ENCODE measurements at regions not wholly inside any gene's neighbourhood (a gene's known extent, or its start where the extent isn't known, plus 50 kb on each side); places are given as distances from the start of the nearest gene placed in this dataset.
A peak's percentile ranks its signal among the peaks of the same experiment; 100 is the strongest.
"Not testable (repeated sequence)": the region's sequence is repeated elsewhere in the genome, so short reads cannot be mapped to it uniquely, and the experiment has no call there.

DNA sequence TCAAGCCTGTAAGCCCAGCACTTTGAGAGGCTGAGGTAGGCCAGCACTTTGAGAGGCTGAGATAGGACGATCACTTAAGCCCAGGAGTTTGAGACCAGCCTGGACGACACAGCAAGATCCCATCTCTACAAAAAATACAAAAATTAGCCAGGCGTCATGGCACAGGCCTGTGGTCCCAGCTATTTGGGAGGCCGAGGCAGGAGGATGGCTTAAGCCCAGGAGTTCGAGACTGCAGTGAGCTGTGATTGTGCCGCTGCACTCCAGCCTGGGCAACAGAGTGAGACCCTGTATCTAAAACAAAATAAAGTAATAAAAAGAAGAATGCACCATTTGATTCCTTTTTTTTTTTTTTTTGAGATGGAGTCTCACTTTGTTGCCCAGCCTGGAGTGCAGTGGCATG lies 76.4 kb upstream of the NCOR2 start:
- intact Hi-C loops (cut with DNase I); ATAC-seq; DNase-seq: not testable (repeated sequence)

DNA sequence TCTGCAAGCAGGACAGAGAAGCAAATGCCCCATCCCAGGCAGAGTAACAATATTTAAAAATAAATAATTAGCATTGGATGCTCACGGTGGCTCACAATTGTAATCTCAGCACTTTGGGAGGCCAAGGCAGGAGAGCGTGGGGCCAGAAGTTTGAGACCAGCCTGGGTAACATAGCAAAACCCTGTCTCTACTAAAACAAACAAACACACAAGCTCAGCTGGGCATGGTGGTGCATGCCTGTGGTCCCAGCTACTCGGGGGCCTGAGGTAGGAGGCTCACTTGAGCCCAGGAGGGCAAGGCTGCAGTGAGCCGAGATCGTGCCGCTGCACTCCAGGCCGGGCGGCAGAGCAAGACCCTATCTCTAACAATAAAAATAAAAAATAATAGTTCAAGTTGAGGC lies 74.7 kb upstream of the NCOR2 start:
- DNase-seq = no peak
- no peak for ATAC-seq
- intact Hi-C loops (cut with DNase I) = no loop called here

DNA sequence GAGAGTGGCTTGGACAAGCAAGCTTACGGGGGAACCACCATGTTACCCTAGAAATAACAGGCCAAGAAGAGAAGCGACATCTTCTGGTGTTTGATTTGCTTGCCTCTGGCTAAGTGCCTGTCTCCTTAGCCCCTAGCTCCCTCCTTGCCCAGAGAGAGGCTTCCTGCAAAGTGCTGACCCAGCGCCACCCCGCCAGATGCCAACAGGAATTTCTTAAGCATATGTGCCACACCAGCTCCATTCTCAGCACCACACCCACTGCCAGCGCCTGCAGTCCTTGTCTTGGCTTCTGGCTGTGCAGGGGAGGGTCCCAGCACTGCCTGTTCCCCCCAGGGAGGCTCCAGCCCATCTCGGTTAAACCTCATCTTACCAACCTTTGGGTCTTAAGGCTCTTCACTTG lies 74.2 kb upstream of the NCOR2 start:
- intact Hi-C loops (cut with DNase I) = no loop called here
- ATAC-seq = no peak
- no peak for DNase-seq

DNA sequence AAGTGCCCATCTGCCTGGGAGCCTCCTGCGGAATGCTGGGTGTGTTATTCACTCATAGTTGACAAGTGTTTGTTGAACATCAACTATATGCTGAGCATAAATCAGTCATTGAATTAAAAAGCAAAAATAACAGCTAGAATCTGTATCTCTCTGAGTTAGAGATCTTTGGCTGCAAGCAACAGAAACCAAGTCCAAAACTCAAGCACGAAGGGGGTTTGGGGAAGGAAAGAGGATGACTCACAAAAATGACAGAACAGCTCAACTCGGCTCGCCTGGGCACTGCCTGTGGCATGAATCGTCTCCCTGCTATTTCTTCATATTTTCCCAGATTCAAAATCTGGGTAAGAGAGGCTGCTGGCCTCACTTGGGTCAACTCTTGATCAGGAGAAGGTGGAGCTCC lies 72.6 kb upstream of the NCOR2 start:
- ATAC-seq (peak in 1 of 2 donors; percentile 65), DNase-seq (no peak)
- intact Hi-C loops (cut with DNase I) = no loop called here

DNA sequence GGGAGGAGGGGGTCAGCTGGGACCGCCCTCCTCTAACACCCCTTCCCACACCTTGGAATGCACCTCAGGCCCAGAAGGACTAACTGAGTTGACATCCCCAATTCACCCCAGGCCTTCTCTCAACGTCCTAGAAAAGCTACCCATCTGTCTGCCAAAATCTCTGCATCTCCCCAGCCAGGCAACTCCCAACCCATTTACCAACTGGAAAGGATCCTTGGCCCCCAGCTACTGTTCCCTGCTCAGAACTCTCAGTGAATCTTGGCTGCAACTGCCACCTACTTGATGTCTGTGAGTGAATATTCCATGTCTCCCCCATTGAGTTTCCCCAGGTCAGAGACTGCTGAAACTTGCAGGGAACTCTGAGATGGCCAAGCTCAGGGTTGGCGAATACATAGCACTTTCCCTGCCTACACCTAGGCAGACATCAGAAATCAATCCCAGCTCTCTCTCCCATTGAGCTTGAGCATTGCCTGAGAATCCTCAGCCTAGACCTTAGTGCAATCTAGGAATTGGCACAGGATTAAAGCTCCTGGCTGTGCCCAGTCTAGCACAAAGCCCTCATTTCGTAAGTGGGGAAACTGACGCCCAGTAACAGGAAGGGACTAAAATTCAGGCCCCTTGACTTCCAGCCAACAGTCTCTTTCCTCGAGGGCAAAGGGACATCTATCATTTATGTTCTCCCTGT lies 71.9 kb upstream of the NCOR2 start:
- DNase-seq = no peak
- intact Hi-C loops (cut with DNase I) = no loop called here
- ATAC-seq = no peak

DNA sequence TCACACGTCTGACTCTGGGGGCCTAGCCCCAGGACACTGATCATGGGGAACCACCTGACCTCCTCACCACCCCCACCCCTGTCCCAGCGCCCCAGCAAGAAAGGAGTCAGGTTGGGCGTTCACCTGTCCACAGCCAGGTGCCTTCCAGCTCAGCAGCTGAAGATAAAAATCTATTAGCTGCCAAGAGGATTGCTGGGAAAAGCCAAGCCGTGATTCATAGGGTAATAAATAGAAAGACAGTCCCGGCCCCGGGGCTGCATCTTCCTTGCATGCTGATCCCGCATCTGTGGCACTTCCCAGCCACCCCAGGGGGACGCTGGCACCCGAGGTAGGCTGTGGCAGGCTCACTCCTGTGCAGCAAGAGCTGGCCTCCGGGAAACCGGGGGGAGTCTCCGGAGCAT lies 70.2 kb upstream of the NCOR2 start:
- DNase-seq (no peak), ATAC-seq (no peak)
- intact Hi-C loops (cut with DNase I) = no loop called here

DNA sequence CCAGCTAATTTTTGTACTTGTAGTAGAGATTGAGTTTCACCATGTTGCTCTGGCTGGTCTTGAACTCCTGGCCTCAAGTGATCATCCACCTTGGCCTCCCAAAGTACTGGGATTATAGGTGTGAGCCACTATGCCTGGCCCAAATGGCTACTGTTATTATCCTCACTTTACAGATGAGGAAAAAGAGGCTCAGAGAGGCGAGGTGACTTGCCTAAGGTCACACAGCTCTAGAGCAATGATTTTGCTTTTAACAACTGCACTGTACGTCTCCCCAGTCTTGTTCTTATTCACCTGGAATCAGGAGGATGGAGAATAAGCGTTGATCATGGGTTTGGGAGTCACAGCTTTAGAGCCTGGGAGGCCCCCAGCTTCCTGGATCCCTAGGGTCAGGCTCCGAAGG lies 69.8 kb upstream of the NCOR2 start:
- intact Hi-C loops (cut with DNase I) = no loop called here
- DNase-seq (no peak), ATAC-seq (no peak)

DNA sequence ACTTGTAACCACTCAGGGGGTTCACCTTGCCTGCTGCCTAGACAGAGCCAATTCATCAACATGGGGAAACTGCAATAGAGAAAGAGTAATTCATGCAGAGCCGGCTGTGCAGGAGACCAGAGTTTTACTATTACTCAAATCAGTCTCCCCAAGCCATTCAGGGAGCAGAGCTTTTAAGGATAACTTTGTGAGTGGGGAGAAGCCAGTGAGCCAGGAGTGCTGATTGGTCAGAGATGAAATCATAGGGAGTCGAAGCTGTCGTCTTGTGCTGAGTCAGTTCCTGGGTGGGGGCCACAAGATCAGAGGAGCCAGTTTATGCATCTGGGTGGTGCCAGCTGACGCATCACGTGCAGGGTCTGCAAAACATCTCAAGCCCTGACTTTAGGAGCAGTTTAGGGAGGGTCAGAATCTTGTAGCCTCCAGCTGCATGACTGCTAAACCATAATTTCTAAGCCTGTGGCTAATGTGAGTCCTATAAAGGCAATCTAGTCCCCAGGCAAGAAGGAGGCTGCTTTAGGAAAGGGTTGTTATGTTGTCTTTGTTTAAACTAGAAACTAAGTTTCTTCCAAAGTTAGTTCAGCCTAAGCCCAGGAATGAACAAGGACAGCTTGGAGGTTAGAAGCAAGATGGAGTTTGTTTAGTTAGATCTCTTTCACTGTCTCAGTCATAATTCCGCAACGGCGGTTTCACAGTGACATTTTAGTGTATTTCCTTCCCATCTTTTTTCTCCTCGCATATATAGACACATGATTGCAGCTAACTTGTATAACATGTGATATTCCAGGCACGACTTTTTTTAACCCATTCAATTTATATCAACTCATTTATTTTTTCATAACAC lies 68.9 kb upstream of the NCOR2 start:
- DNase-seq (peak; percentile 60), ATAC-seq (no peak)
- intact Hi-C loops (cut with DNase I) = no loop called here

DNA sequence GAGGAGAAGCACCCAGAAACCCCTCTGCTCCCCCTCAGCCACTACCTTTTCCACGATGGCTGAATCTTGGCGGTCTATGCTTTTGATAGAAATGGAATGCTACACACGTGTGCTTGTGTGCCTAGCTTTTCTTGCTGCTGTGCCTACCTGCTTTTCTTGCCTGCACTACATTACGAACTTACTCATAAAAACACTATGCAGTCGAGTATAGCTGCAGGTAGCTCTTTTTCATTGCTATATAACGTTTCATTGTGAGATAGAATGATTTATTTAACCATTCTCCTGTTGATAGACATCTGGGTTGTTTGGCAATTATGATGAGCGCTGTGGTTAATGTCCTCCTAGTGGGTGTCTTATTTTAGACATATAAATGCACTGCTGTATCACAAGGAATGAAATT lies 67.9 kb upstream of the NCOR2 start:
- intact Hi-C loops (cut with DNase I) = no loop called here
- ATAC-seq (no peak), DNase-seq (no peak)

DNA sequence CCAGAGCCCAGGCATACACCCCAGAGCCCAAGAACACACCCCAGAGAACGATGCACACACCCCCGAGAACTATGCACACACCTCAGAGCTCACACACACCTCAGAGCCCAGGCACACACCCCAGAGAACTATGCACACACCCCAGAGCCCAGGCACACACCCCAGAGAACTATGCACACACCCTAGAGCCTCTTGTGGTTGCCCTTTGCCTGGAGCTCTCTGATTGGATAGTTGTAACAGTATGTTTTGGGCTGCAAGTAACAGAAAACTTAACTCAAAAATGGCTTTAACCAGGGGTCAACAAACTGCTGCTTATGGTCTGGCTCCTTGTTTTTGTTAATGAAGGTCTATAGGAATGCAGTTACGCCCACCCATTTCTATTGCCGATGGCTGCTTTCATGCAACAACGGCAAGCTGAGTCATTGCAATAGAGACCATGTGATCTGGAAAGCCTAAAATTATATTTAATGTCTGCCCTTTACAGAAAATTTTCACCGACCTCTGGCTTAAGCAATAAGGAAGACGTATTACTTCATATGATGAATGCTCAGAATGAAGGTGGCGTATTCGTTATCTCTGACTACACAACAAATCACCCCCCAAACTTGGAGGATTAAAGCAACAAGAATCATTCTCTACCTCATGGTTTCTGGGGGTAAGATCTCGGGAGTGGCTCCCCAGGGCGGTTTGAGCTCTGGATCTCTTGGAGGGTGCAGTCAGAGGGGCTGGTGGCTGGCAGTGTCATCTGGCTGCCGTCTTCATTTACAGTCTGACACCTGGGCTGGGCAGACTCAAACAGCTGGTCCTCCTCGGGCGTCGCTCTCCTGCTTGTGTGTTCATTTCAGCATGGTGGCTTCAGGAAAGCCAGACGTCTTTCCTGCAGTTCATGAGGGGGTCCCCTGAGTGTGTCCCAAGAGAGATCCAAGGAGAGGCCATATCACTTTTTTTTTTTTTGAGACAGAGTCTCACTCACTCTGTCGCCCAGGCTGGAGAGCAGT lies 66.3 kb upstream of the NCOR2 start:
- ATAC-seq = peak in 1 of 2 donors; percentile 41
- DNase-seq = no peak
- intact Hi-C loops (cut with DNase I) = no loop called here

DNA sequence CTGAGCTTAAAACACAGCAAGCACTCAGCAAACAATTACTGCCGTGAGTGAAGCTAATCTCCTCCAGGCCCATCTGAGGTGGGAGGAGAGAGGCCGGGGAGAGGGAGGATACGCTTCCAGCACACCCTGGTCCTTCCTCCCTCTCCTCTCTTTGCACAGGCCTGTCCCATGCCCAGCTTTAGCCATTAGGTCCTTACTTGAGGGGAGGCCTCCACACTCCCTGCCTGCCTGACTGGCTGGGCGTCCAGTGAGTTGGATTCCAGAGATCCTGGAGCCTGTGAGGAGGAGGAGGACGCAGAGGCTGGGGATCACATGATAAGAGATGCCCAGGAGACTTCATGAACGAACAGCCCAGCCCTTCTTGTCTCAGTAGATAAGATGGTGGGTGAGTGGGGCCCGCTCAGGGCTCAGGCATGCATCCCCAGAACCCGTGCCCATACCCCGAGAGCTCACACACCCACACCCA lies 65.1 kb upstream of the NCOR2 start:
- DNase-seq = no peak
- ATAC-seq = peak in 1 of 2 donors; percentile 51
- intact Hi-C loops (cut with DNase I) = no loop called here

DNA sequence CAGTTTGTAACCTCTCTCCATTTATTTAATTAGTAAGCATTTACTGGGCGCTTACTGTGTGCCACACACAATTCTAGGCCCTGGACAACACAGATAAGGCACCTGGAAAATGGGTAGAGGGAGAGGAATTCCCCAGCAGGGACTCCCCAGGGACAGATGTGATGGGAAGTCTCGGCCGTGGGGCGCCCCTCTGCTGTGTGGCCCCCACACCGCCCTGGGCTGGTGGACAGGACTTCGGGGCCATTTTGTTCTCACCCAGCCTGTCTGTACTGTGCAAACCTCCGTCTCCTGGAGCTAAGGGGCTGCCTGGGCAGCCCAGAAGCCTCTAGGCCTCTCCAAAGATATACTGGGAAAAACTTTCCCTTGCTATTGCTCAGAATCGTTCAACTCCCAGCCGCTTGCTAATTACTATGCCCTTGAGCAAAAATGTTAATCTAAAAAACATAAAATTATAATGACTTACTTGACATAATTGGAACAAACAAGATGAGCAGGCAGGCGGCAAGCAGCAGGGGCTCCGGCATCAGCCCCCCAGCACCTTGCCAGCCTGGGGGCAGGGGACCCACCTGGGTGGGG lies 64.4 kb upstream of the NCOR2 start:
- DNase-seq (no peak), ATAC-seq (no peak)
- intact Hi-C loops (cut with DNase I) = no loop called here

DNA sequence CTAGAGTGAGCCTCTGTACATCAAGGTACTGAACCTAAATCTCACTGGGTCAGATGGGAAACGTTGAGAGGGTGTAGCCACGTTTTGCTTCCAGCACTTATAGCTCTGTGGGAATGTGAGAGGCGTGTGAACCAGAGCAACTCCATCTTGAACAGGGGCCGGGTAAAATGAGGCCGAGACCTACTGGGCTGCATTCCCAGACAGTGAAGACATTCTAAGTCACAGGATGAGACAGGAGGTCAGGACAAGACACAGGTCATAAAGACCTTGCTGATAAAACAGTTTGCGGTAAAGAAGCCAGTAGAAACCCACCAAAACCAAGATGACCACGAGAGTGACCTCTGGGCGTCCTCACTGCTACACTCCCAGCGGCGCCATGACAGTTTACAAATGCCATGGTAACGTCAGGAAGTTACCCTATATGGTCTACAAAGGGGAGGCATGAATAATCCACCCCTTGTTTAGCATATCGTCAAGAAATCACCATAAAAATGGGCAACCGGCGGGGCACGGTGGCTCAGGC lies 63.4 kb upstream of the NCOR2 start:
- intact Hi-C loops (cut with DNase I) = no loop called here
- no peak for DNase-seq
- no peak for ATAC-seq

DNA sequence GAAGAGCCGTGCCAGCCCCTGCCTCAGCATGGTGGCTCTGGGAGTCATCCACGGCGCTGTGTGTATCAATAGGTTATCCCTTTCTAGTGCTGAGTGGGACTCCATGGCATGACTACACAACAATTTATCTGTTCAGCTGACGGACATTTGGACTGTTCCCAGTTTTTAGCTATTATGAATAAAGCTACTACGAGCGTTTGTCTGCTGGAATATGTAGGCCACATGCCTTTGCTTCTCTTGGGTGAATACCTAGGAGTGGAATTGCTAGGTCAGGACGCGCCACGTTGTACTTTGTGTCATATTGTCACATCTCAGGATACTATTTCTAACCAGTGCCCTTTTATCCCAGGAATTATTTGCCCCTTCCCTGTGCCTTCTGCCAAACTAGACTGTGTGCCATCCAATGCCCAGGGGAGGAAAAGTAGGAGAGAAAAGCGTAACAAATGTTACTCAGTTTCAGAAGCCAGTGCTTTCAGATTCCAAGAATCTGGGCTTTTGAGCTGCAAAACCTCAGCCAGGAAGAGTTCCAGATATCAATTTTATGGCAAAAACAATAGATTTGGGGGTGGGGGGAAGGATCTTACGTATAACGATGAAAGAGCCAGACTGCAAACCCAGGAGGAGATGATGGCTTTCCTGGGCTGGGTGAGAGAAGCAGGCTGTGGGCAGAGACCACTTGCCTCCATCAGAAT lies 62.5 kb upstream of the NCOR2 start:
- ATAC-seq = peak in 1 of 2 donors; percentile 17
- intact Hi-C loops (cut with DNase I) = no loop called here
- DNase-seq = no peak

DNA sequence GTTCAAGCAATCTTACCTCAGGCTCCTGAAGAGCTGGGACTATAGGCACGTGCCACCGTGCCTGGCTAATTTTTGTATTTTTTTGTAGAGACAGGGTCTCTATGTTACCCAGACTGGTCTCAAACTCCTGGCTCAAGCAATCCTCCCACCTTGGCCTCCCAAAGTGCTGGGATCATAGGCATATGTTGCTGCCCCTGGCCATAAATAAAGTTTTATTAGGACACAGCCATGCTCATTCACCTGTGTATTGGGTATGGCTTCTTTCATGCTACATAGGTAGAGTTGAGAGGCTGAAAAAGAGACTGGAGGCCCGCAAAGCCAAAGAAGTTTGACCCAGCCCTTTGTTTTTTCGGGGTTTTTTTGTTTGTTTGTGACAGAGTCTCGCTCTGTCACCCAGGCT lies 61.7 kb upstream of the NCOR2 start:
- DNase-seq = no peak
- ATAC-seq = no peak
- intact Hi-C loops (cut with DNase I) = no loop called here

DNA sequence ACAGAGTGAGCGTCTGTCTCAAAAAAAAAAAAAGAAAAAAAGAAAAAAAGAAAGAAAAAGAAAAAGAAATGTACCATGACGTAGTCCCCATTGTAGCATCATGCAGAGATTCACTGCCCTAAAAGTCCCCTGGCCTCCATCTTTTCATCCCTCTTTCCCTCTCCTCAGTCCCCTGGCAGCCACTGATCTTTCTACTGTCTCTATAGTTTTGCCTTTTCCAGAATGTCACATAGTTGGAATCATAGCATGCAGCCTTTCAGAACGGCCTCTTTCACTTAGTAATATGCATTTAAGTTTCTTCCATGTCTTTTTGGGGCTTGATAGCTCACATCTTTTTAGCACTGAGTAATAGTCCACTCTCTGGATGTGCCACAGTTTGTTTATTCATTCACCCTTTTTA lies 60.5 kb upstream of the NCOR2 start:
- intact Hi-C loops (cut with DNase I) = loop anchor here in 1 of 2 donors (2.0 kb wide), 1 partner anchor 57 kb away; no protein-coding TSS in a partner anchor
- ATAC-seq (no peak), DNase-seq (no peak)

DNA sequence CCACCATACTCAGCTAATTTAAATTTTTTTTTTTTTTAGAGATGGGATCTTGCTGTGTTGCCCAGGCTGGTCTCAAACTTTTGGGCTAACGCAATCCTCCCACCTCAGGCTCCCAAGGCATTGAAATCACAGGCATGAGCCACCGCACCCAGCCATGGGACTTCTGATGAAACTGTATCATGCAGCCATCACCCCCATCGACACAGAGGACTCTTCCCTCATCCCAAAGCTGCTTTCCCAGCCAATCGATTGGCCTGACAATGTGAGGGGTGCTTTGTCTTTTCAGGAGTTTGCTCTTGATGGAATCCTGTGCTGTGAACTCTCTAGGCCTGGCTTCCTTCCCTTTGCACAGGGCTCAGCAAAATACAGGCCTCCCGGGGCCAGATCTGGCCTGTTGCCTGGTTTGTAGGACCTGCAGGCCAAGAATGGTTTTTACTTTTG lies 59.6 kb upstream of the NCOR2 start:
- peak; percentile 83 for DNase-seq
- intact Hi-C loops (cut with DNase I) = loop anchor here in 1 of 2 donors (2.0 kb wide), 1 partner anchor 58 kb away; no protein-coding TSS in a partner anchor
- peak; percentile 50 to 72 for ATAC-seq

Measured in left cardiac atrium (tissue), 4 donors.